Motor neuron (in vitro differentiated cells): ENCODE measurements at regions not wholly inside any gene's neighbourhood (a gene's known extent, or its start where the extent isn't known, plus 50 kb on each side); places are given as distances from the start of the nearest gene placed in this dataset.

Experiments
- ATAC-seq, 8 experiments: fragments of 200-7000 bp; cut with Tn5 transposase; replicated peaks in 6 of 8; 2 replicates each; pipeline ENCODE4 v1.8.0; 2021; ENCODE audit warnings: mild to moderate bottlenecking in 8 of 8, moderate library complexity in 8 of 8
- H3K27ac ChIP-seq, 2 donors: fragments of 250-450 bp; sonication (Bioruptor Pico); 2 replicates each; pipeline ENCODE4 v1.9.0; 2021; ENCODE audit warnings: antibody characterized with exemption in 2 of 2, mild to moderate bottlenecking in 2 of 2, moderate library complexity in 1 of 2
- H3K4me1 ChIP-seq, 2 donors: fragments of 250-450 bp; sonication (Bioruptor Pico); replicated peaks in 1 of 2; 2 replicates each; pipeline ENCODE4 v1.6.1; 2021; ENCODE audit warnings: antibody characterized with exemption in 2 of 2, mild to moderate bottlenecking in 2 of 2, moderate library complexity in 1 of 2
- H3K4me3 ChIP-seq, 5 donors: fragments of 250-450 bp; sonication (Bioruptor Pico); 2 replicates each; pipeline ENCODE4 v1.9.0; 2021; ENCODE audit warnings: antibody characterized with exemption in 5 of 5, mild to moderate bottlenecking in 5 of 5, moderate library complexity in 4 of 5
- WGBS, 10 experiments: fragments of 450-650 bp; shearing (Covaris generic); methylation state at CpG; one replicate each; pipeline ENCODE4 v1.0.0; 2022; 5-methylcytosine and 5-hydroxymethylcytosine counted together
- in situ Hi-C, 9 experiments: fragments of 400-800 bp; cut with MboI; loops; one replicate each; pipeline ENCODE4 v1.15.0; 2021; ENCODE audit warnings: low sequenced_read_pairs in 9 of 9, low pct_unique_long_range_greater_than_20kb in 2 of 9; ENCODE audit not compliant: unreplicated experiment in 9 of 9

GRCh38 chr2:239516286-239516953 lies 115.6 kb upstream of the HDAC4 start:
- WGBS, 10 experiments, result no CpG with 5 or more reads among the region's 13 CpGs
- Histone ChIP-seq H3K27ac (no peak overlapping the region), H3K4me3 (no peak overlapping the region), H3K4me1 (peaks cover 25% of the 10 kb centered on the region in 2 donors)
- no peak for ATAC-seq
- in situ Hi-C loops, result no loop called here

- no peak overlapping the region for H3K27ac ChIP-seq
- in situ Hi-C loops, result no loop called here
- peak in 1 of 8 experiments; percentile 54 for ATAC-seq
- H3K4me3 ChIP-seq, result no peak overlapping the region
- H3K4me1 ChIP-seq, result peaks cover 15% of the 10 kb centered on the region in 2 donors
- 73 to 100% methylated on average over 2 to 3 of the region's 24 CpGs; no CpG with 5 or more reads in 8 of the 10 experiments for WGBS, 10 experiments
Measured at GRCh38 chr2:239514754-239515530, 114.1 kb upstream of the HDAC4 start.

GRCh38 chr2:239512054-239512453 lies 111.2 kb upstream of the HDAC4 start:
- Histone ChIP-seq H3K4me1 (peaks cover 0 to 6% of the 10 kb centered on the region in 2 donors), H3K4me3 (no peak overlapping the region), H3K27ac (no peak overlapping the region)
- in situ Hi-C loops, result no loop called here
- no peak for ATAC-seq
- WGBS, 10 experiments, result 40 to 100% (median 87%) methylated on average over 1 to 9 of the region's 9 CpGs; no CpG with 5 or more reads in 3 of the 10 experiments

- 35 to 100% (median 76%) methylated on average over 1 to 16 of the region's 19 CpGs; no CpG with 5 or more reads in 1 of the 10 experiments for WGBS, 10 experiments
- Histone ChIP-seq H3K4me1 (peaks cover 0 to 9% of the 10 kb centered on the region in 2 donors), H3K4me3 (no peak overlapping the region), H3K27ac (no peak overlapping the region)
- in situ Hi-C loops, result no loop called here
- ATAC-seq, result peak in 3 of 8 experiments; percentile 34 to 42 (median 41)
Measured at GRCh38 chr2:239509373-239510143, 108.7 kb upstream of the HDAC4 start.

GRCh38 chr2:239508261-239508660 lies 107.4 kb upstream of the HDAC4 start:
- in situ Hi-C loops, result no loop called here
- peaks cover 3 to 15% of the 10 kb centered on the region in 2 donors for H3K4me1 ChIP-seq
- no peak overlapping the region for H3K27ac ChIP-seq
- ATAC-seq, result no peak
- 40 to 95% (median 87%) methylated on average over 1 to 5 of the region's 6 CpGs; no CpG with 5 or more reads in 2 of the 10 experiments for WGBS, 10 experiments
- H3K4me3 ChIP-seq, result no peak overlapping the region

GRCh38 chr2:239507576-239508258 lies 106.9 kb upstream of the HDAC4 start:
- Histone ChIP-seq H3K4me3 (no peak overlapping the region), H3K27ac (no peak overlapping the region), H3K4me1 (peaks cover 3 to 15% of the 10 kb centered on the region in 2 donors)
- ATAC-seq, result peak in 1 of 8 experiments; percentile 26
- 26 to 100% (median 80%) methylated on average over 1 to 9 of the region's 18 CpGs; no CpG with 5 or more reads in 1 of the 10 experiments for WGBS, 10 experiments
- in situ Hi-C loops, result no loop called here

- WGBS, 10 experiments, result 20 to 100% (median 89%) methylated on average over 2 to 13 of the region's 19 CpGs; no CpG with 5 or more reads in 3 of the 10 experiments
- H3K27ac ChIP-seq, result no peak overlapping the region
- H3K4me1 ChIP-seq, result peaks cover 3 to 15% of the 10 kb centered on the region in 2 donors
- peak in 1 of 8 experiments; percentile 10 for ATAC-seq
- H3K4me3 ChIP-seq, result no peak overlapping the region
- in situ Hi-C loops, result no loop called here
Measured at GRCh38 chr2:239506961-239507360, 106.1 kb upstream of the HDAC4 start.

- Histone ChIP-seq H3K4me1 (peaks cover 3 to 15% of the 10 kb centered on the region in 2 donors), H3K4me3 (no peak overlapping the region), H3K27ac (no peak overlapping the region)
- no peak for ATAC-seq
- 15 to 97% (median 80%) methylated on average over 3 to 17 of the region's 29 CpGs; no CpG with 5 or more reads in 2 of the 10 experiments for WGBS, 10 experiments
- in situ Hi-C loops, result no loop called here
Measured at GRCh38 chr2:239506101-239506857, 105.5 kb upstream of the HDAC4 start.

- 17 to 95% (median 67%) methylated on average over 1 to 8 of the region's 16 CpGs; no CpG with 5 or more reads in 1 of the 10 experiments for WGBS, 10 experiments
- in situ Hi-C loops, result no loop called here
- Histone ChIP-seq H3K4me1 (peaks cover 3 to 15% of the 10 kb centered on the region in 2 donors), H3K4me3 (no peak overlapping the region), H3K27ac (no peak overlapping the region)
- no peak for ATAC-seq
Measured at GRCh38 chr2:239504643-239505235, 103.9 kb upstream of the HDAC4 start.

GRCh38 chr2:239502430-239503186 lies 101.8 kb upstream of the HDAC4 start:
- H3K4me3 ChIP-seq, result no peak overlapping the region
- peaks cover 3 to 9% of the 10 kb centered on the region in 2 donors for H3K4me1 ChIP-seq
- peak in 1 of 8 experiments; percentile 24 for ATAC-seq
- no peak overlapping the region for H3K27ac ChIP-seq
- in situ Hi-C loops, result no loop called here
- WGBS, 10 experiments, result 60 to 100% (median 82%) methylated on average over 1 to 3 of the region's 19 CpGs; no CpG with 5 or more reads in 6 of the 10 experiments
